GM19372 (cell line): ENCODE measurements at regions not wholly inside any gene's neighbourhood (a gene's known extent, or its start where the extent isn't known, plus 50 kb on each side); places are given as distances from the start of the nearest gene placed in this dataset.
A peak's percentile ranks its signal among the peaks of the same experiment; 100 is the strongest.
"Not testable (repeated sequence)": the region's sequence is repeated elsewhere in the genome, so short reads cannot be mapped to it uniquely, and the experiment has no call there.

ENCODE experiments used
- ATAC-seq: cut with Tn5 transposase; IDR thresholded peaks from one replicate; pipeline ENCODE4 v1.9.1; 2021; ENCODE audit warnings: mild to moderate bottlenecking, low read depth, moderate library complexity; ENCODE audit not compliant: unreplicated experiment

GRCh38 chr3:124640635-124641306, 89.5 kb upstream of the UMPS start:
- ATAC-seq, result no peak

DNA sequence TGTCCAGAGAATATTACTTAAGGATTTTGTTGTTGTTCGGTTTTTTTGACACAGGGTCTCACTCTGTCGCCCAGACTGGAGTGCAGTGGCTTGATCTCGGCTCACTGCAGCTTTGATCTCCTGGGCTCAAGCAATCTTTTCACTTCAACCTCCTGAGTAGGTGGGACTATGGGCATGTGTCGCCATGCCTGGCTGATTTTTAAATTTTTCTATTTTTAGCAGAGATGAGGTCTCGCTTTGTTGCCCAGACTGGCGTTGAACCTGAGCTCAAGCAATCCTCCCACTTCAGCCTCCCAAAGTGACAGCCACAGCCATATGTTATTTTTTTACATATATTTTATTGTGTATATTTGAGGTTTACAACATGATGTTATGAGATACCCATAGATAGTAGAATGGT, 86.8 kb upstream of the UMPS start:
- ATAC-seq, result no peak

- ATAC-seq, result not testable (repeated sequence)
Observed at GRCh38 chr3:124646186-124646585, 84.1 kb upstream of the UMPS start.

DNA sequence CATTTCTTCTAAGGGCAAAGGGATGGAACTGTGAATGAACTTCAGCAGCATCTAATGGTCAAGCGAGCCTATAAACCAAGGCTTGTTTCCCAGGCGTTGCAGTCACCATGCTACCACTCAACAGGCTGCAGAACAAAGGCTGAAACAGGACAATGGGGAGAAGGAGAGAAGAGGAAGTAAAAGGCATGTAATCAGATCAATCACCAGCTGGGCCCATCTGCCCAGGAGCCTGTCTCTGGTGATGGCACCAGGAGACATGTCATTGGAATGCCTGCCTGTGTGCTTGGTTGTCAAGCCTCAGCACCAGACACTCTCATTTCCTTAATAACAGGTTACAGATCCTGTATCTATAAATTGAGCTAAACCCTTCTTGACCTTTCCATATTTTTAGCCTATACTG, 81.7 kb upstream of the UMPS start:
- no peak for ATAC-seq

DNA sequence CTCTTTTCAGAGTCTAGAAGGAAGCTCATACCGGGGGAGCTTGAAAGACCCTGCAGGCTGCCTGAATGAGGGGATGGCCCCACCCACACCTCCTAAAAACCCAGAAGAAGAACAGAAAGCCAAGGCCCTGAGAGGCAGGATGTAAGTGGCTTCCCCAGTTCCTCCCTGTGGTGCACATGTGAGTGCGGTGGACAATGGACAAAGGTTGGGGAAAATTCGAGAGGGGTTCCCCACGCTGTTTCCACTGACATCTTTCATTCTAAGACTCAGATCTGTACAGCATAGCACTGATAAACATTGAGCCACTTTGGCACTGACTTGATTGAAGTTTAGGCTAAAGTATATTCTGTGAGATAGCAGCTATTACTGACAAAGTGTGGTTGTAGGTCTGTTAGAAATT, 79.5 kb upstream of the UMPS start:
- ATAC-seq, result peak; percentile 62

DNA sequence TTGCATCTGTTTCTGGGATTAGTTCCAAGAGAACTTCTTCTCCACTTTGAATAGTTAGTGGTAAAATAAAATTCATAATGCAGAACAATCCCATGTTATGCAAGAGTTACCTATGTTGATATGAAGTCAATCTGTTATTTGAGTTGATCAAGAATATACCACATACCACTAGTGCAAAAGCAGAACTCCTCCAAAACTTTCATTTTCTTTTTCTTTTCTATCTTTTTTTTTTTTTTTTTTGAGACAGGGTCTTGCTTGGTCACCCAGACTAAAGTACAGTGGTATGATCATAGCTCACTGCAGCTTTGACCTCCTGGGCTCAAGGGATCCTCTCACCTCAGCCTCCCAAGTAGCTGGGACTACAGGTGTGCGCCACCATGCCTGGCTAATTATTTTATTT, 78.8 kb upstream of the UMPS start:
- ATAC-seq, result not testable (repeated sequence)

DNA sequence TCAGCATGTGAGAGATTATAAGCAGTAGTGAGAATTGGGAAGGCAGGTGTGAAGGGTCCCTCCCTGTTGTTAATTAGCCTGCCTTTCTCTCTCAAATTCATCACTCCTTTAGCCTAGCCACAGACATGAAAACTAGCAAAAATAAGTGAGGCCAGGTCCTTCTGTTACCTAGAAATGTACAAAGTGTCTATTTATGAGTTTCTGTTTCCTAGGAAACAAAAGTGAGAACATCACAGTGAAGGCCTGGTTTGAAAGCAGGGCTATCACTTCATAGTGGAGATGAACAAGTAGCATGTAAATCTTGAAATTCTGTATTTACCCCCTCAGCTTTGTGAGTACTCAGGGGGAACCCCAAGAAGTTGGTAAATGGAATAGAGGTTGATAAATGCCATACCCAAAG, 78.2 kb upstream of the UMPS start:
- ATAC-seq, result no peak

GRCh38 chr3:124653071-124653796, 77.0 kb upstream of the UMPS start:
- no peak for ATAC-seq

GRCh38 chr3:124653797-124654469, 76.3 kb upstream of the UMPS start:
- ATAC-seq, result no peak

- no peak for ATAC-seq
Observed at GRCh38 chr3:124654470-124654845, 75.8 kb upstream of the UMPS start.

GRCh38 chr3:124656531-124656930, 73.7 kb upstream of the UMPS start:
- ATAC-seq, result no peak

DNA sequence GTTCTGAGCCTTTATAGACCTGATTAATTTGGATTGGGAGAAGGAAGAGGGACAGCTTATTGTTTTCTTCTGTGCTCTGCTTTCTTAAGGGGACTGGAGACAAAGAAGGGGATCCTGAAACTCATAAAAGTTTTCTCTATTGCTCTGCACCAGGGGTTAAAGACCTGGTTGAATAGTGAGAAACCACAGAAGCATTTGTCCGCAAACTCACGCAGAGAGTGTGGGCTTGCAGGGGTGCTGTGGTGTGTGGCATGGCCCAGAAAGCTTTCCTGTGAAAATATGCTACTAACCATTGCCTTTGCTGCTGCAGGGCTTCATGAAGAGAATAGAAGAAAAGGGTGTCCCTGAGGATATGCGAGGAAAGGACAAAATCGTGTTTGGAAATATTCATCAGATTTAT, 73.1 kb upstream of the UMPS start:
- no peak for ATAC-seq

DNA sequence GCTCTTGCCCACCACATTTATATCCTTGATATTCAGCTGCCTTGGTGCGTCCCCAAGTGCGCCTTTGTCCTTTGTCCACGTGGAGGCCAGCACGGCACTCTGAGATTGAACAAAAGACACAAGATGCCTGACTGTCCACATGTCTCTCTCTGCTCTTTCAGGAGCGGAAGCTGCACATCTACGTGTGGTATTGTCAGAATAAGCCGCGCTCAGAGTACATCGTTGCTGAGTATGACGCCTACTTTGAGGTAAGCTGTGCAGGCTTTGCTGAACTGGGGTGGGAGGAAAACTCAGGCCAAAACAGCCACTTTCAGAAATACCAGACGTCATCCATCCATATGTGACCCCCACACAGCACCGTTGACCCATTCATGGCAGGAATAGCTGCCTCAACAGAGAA, 72.0 kb upstream of the UMPS start:
- no peak for ATAC-seq

- ATAC-seq, result no peak
Observed at GRCh38 chr3:124659175-124659574, 71.1 kb upstream of the UMPS start.

GRCh38 chr3:124660599-124660998, 69.7 kb upstream of the UMPS start:
- no peak for ATAC-seq

DNA sequence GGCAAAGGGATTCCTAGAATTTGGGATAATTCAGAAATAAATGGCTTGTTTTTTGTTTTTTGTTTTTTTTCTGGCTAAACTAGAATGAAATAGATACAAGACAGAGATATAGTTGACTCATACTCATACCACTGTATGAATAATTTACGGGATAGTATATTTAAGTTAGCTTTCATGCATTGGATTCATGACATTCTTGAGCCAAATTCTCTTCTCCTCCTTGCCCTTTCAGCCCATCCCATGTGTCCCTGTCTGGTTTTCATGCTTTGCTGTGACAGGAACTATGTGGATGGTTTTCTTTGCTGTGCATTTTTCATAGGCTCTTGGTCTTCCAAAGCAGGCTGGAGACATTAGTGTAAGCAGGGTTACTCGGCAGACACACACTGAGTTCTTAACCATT, 66.6 kb upstream of the UMPS start:
- no peak for ATAC-seq

DNA sequence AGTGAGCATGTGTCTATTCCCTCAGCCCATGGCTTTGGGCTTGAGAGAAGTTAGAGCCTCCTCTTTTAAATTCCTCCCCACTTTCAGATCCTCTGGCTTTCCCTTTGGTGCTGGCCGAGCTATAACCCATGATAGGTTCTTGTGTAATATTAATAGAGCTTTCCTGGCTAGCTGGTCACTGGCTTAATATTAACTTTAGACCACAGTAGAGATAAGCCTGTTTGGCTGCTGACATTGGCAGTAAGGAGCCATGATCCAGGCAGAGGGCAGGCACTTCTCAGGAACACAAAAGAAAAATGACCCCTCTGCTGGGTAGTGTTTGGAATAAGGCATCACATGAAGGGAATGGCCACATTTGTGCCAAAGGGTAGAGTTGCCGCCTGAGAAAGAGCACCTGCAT, 65.4 kb upstream of the UMPS start:
- no peak for ATAC-seq

DNA sequence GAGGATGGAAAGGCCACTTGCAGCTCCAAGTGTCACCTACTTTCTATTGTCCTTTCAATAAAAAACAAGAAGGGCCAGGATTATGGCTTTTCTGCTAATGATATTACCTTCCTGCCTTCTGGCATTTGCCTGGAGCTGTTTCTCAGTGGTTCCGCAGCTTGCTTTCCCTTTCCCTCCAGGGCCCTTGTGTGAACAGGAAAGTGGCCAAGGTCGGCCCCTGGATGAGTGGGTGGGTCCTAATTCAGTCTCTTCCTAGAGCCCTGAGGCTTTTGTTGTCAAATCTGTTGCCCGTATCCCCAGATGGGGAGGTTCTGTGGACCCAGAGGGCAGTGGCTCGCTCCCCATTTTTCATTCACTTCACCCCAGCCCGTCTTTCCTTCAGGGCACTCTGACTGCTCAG, 64.2 kb upstream of the UMPS start:
- no peak for ATAC-seq

DNA sequence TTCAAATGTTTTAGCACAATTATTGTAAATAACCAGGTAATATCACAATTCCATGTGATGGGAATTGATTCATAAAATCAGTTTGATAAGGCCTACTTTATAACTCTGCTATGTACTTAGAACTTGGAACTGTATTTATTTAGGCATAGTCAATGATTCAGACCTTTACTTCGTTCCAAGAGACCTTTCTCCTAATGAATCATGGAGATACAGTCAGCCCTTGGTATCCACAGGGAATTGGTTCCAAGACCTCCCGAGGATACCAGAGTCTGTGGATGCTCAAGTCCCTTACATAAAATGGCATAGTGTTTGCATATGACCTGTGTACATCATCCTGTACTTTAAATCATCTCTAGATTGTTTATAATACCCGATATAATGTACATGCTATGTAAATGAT, 60.8 kb upstream of the UMPS start:
- ATAC-seq, result no peak

DNA sequence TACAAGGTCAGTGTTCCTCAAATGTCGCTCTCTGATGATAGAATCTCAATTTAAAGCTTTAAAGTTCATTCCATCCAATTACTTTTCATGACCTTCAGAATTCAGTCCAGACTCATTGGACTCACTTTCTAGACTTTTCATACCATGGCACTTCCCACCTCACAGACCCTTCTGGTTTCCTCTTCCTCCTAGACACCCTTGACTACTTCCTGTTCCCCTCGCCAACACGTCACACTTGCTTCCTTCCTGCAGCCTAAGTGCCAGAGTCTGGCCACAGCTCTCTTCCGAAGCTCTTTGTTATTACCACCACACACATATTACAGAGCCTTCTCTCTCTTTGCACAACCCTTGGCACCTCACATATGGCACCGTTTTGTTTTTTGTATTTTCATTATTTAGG, 59.1 kb upstream of the UMPS start:
- no peak for ATAC-seq

GRCh38 chr3:124674336-124674735, 55.9 kb upstream of the UMPS start:
- ATAC-seq, result no peak

DNA sequence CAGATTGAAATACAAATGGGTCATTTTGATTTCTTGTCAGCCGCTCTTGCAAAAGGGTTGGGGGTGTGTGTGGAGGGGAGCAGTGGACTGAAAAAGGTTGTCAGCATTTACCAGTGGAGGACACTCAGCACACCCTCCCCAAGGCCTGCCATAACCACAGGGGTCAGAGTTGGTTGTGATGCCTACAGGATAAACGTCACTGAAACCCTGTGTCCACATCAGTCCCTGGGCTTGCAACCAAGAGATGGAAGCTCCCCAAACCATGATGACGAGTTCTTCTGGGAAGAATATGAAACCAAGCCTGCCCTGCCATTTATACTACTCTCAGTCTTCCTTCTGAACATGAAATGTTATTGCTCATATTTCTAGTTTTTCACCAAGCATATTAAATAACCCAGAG, 54.0 kb upstream of the UMPS start:
- ATAC-seq, result no peak
